Astrocyte (in vitro differentiated cells and primary cell): ENCODE measurements at regions not wholly inside any gene's neighbourhood (a gene's known extent, or its start where the extent isn't known, plus 50 kb on each side); places are given as distances from the start of the nearest gene placed in this dataset.

Experiments used
- DNase-seq: peaks from one replicate; pipeline ENCODE4 v3.0.0-alpha.2; 2010; ENCODE audit warnings: low read depth
- FAIRE-seq: peaks from 2 replicates; lab custom pipeline; 2011; peaks lifted over from hg19 to GRCh38; lab: Jason Lieb, UNC
- H2AFZ ChIP-seq: 2 replicates; pipeline ENCODE4 v1.6.0; 2012; ENCODE audit warnings: low read depth, low read length, inconsistent platforms
- H3K27ac ChIP-seq: 2 replicates; pipeline ENCODE4 v1.5.1; 2011; ENCODE audit warnings: low read depth, low read length, inconsistent platforms
- H3K27me3 ChIP-seq: 2 replicates; pipeline ENCODE4 v1.6.0; 2011; ENCODE audit warnings: low read length, inconsistent platforms; ENCODE audit not compliant: insufficient read depth
- H3K36me3 ChIP-seq: 2 replicates; pipeline ENCODE4 v1.5.1; 2011; ENCODE audit warnings: low read length, inconsistent platforms; ENCODE audit not compliant: insufficient read depth
- H3K4me1 ChIP-seq: 2 replicates; pipeline ENCODE4 v1.5.1; 2011; ENCODE audit warnings: low read length, inconsistent platforms; ENCODE audit not compliant: insufficient read depth
- H3K4me2 ChIP-seq: 2 replicates; pipeline ENCODE4 v1.6.0; 2012; ENCODE audit warnings: low read length, inconsistent platforms
- H3K4me3 ChIP-seq: 2 replicates; pipeline ENCODE4 v1.5.1; 2011; ENCODE audit warnings: low read depth, mild to moderate bottlenecking, low read length, inconsistent platforms; ENCODE audit not compliant: insufficient read depth
- H3K79me2 ChIP-seq: 2 replicates; pipeline ENCODE4 v1.6.0; 2012; ENCODE audit warnings: mild to moderate bottlenecking, low read length, inconsistent platforms; ENCODE audit not compliant: insufficient read depth
- H3K9ac ChIP-seq: 2 replicates; pipeline ENCODE4 v1.6.0; 2012; ENCODE audit warnings: mild to moderate bottlenecking, low read length, inconsistent platforms
- H3K9me3 ChIP-seq: 2 replicates; pipeline ENCODE4 v1.5.1; 2012; ENCODE audit warnings: low read depth, mild to moderate bottlenecking, low read length, inconsistent platforms; ENCODE audit not compliant: insufficient read depth
- H4K20me1 ChIP-seq: 2 replicates; pipeline ENCODE4 v1.6.0; 2012; ENCODE audit warnings: low read length, inconsistent platforms; ENCODE audit not compliant: insufficient read depth
- H3K27ac Mint-ChIP-seq: one replicate; pipeline ENCODE4 v1.8.0; 2021; ENCODE audit warnings: mild to moderate bottlenecking, mixed read lengths; ENCODE audit not compliant: unreplicated experiment
- H3K27me3 Mint-ChIP-seq: one replicate; pipeline ENCODE4 v1.8.0; 2021; ENCODE audit warnings: low read depth, mixed read lengths; ENCODE audit not compliant: unreplicated experiment
- H3K36me3 Mint-ChIP-seq: one replicate; pipeline ENCODE4 v1.8.0; 2021; ENCODE audit warnings: low read depth, mixed read lengths; ENCODE audit not compliant: unreplicated experiment
- H3K4me1 Mint-ChIP-seq: one replicate; pipeline ENCODE4 v1.8.0; 2021; ENCODE audit warnings: low read depth, mixed read lengths; ENCODE audit not compliant: unreplicated experiment
- H3K4me3 Mint-ChIP-seq: one replicate; pipeline ENCODE4 v1.8.0; 2021; ENCODE audit warnings: mild to moderate bottlenecking, moderate library complexity, mixed read lengths; ENCODE audit not compliant: unreplicated experiment
- H3K9me3 Mint-ChIP-seq: one replicate; pipeline ENCODE4 v1.8.0; 2021; ENCODE audit warnings: mild to moderate bottlenecking, mixed read lengths; ENCODE audit not compliant: unreplicated experiment
- EZH2 ChIP-seq: IDR thresholded peaks from 2 replicates; pipeline ENCODE4 v1.6.1; 2012; ENCODE audit warnings: mild to moderate bottlenecking, low read length, inconsistent platforms; ENCODE audit not compliant: insufficient read depth
- TF ChIP-seq, protein P1 (sequence below): IDR thresholded peaks from 2 replicates; pipeline ENCODE4 v1.5.1; 2011; ENCODE audit warnings: low read depth, mild to moderate bottlenecking, inconsistent platforms, low read length, moderate library complexity; ENCODE audit not compliant: insufficient read depth

GRCh38 chrY:19357249-19357648, 387.3 kb downstream of the KDM5D start:
- H3K27ac ChIP-seq = no peak overlapping the region
- H3K9me3 ChIP-seq = no peaks in the 10 kb centered on the region
- FAIRE-seq (no peak), DNase-seq (no peak)
- no peak overlapping the region for H3K4me3 ChIP-seq
- Mint-ChIP-seq H3K27me3 (no peaks in the 10 kb centered on the region), H3K4me3 (no peak overlapping the region), H3K27ac (no peak overlapping the region), H3K9me3 (no peaks in the 10 kb centered on the region), H3K36me3 (no peaks in the 10 kb centered on the region), H3K4me1 (peaks cover 26% of the 10 kb centered on the region)
- no peaks in the 10 kb centered on the region for H4K20me1 ChIP-seq
- no peaks in the 10 kb centered on the region for H3K4me1 ChIP-seq
- TF ChIP-seq EZH2 = no peak
- TF ChIP-seq, protein P1, sequence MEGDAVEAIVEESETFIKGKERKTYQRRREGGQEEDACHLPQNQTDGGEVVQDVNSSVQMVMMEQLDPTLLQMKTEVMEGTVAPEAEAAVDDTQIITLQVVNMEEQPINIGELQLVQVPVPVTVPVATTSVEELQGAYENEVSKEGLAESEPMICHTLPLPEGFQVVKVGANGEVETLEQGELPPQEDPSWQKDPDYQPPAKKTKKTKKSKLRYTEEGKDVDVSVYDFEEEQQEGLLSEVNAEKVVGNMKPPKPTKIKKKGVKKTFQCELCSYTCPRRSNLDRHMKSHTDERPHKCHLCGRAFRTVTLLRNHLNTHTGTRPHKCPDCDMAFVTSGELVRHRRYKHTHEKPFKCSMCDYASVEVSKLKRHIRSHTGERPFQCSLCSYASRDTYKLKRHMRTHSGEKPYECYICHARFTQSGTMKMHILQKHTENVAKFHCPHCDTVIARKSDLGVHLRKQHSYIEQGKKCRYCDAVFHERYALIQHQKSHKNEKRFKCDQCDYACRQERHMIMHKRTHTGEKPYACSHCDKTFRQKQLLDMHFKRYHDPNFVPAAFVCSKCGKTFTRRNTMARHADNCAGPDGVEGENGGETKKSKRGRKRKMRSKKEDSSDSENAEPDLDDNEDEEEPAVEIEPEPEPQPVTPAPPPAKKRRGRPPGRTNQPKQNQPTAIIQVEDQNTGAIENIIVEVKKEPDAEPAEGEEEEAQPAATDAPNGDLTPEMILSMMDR = no peak
- no peaks in the 10 kb centered on the region for H3K27me3 ChIP-seq
- no peaks in the 10 kb centered on the region for H3K36me3 ChIP-seq
- H3K9ac ChIP-seq = no peak overlapping the region
- H3K79me2 ChIP-seq = no peaks in the 10 kb centered on the region
- no peak overlapping the region for H3K4me2 ChIP-seq
- no peak overlapping the region for H2AFZ ChIP-seq

DNA sequence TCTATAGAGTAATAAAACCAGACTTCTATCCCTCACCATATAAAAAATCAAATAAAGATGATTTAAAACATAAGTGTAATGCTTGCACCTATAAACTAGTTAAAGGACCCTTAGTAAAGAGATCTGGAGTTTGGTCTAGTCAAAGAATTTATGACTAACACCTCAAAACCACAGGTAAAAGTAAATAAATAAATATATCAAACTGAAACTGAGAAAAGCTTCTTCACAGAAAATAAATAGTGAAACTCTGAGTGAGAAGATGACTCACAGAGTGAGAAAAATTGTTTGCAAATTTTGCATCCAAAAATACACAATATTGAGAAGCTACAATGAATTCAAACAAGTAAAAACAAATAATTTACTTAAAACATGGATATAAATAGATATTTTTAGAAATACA, 387.8 kb downstream of the KDM5D start:
- H3K4me1 ChIP-seq = no peaks in the 10 kb centered on the region
- no peaks in the 10 kb centered on the region for H3K36me3 ChIP-seq
- H3K27me3 ChIP-seq = no peaks in the 10 kb centered on the region
- no peak for DNase-seq
- H3K9me3 ChIP-seq = no peaks in the 10 kb centered on the region
- no peaks in the 10 kb centered on the region for H3K27me3 Mint-ChIP-seq
- H3K79me2 ChIP-seq = no peaks in the 10 kb centered on the region
- no peaks in the 10 kb centered on the region for H3K36me3 Mint-ChIP-seq
- H3K9ac ChIP-seq = no peak overlapping the region
- H3K27ac Mint-ChIP-seq = no peak overlapping the region
- H3K27ac ChIP-seq = no peak overlapping the region
- TF ChIP-seq, protein P1 = no peak
- TF ChIP-seq EZH2 = no peak
- H3K4me1 Mint-ChIP-seq = peaks cover 26% of the 10 kb centered on the region
- H3K4me3 Mint-ChIP-seq = no peak overlapping the region
- H3K4me2 ChIP-seq = no peak overlapping the region
- H4K20me1 ChIP-seq = no peaks in the 10 kb centered on the region
- H3K4me3 ChIP-seq = no peak overlapping the region
- no peak overlapping the region for H2AFZ ChIP-seq
- no peak for FAIRE-seq
- no peaks in the 10 kb centered on the region for H3K9me3 Mint-ChIP-seq

GRCh38 chrY:19354857-19355173, 389.7 kb downstream of the KDM5D start:
- H4K20me1 ChIP-seq = no peaks in the 10 kb centered on the region
- H3K36me3 ChIP-seq = no peaks in the 10 kb centered on the region

More at GRCh38 chrY:19354857-19355173, 389.7 kb downstream of the KDM5D start:
- DNase-seq = no peak
- FAIRE-seq = no peak
- Histone ChIP-seq H3K9ac (no peak overlapping the region), H3K27me3 (no peaks in the 10 kb centered on the region), H3K9me3 (no peaks in the 10 kb centered on the region), H3K4me2 (no peak overlapping the region), H3K4me3 (no peak overlapping the region), H3K27ac (no peak overlapping the region), H2AFZ (no peak overlapping the region), H3K79me2 (no peaks in the 10 kb centered on the region), H3K4me1 (no peaks in the 10 kb centered on the region)
- TF ChIP-seq EZH2 = no peak
- TF ChIP-seq, protein P1 = no peak
- H3K27ac Mint-ChIP-seq = no peak overlapping the region
- H3K9me3 Mint-ChIP-seq = no peaks in the 10 kb centered on the region
- no peaks in the 10 kb centered on the region for H3K36me3 Mint-ChIP-seq
- no peak overlapping the region for H3K4me3 Mint-ChIP-seq
- H3K4me1 Mint-ChIP-seq = peaks cover 26% of the 10 kb centered on the region
- H3K27me3 Mint-ChIP-seq = no peaks in the 10 kb centered on the region
